SK-N-SH treated with all-trans-retinoic acid at 6 μM for 48 hours (cell line): ENCODE measurements at regions not wholly inside any gene's neighbourhood (a gene's known extent, or its start where the extent isn't known, plus 50 kb on each side); places are given as distances from the start of the nearest gene placed in this dataset.

Experiments used
- ARNTL ChIP-seq: fragments of 450-650 bp; formaldehyde crosslinking; IDR thresholded peaks from 2 replicates; pipeline ENCODE4 v1.5.0; 2020; ENCODE audit warnings: low read depth, mild to moderate bottlenecking, moderate library complexity, borderline replicate concordance
- PPARA ChIP-seq: fragments of 250-450 bp; sonication (Bioruptor Pico); IDR thresholded peaks from 2 replicates; pipeline ENCODE4 v1.5.0; 2020; ENCODE audit warnings: mild to moderate bottlenecking, borderline replicate concordance
- RARB ChIP-seq: fragments of 250-450 bp; sonication (Bioruptor Pico); IDR thresholded peaks from 2 replicates; pipeline ENCODE4 v1.8.0; 2021; ENCODE audit warnings: mild to moderate bottlenecking, moderate library complexity
- SNAI2 ChIP-seq: fragments of 250-450 bp; sonication (Bioruptor Pico); IDR thresholded peaks from 2 replicates; pipeline ENCODE4 v1.5.0; 2020; ENCODE audit warnings: mild to moderate bottlenecking, moderate library complexity
- ZFP30 ChIP-seq: fragments of 450-650 bp; formaldehyde crosslinking; IDR thresholded peaks from 2 replicates; pipeline ENCODE4 v1.5.0; 2022; ENCODE audit warnings: mild to moderate bottlenecking, moderate library complexity
- ZNF8 ChIP-seq: fragments of 450-650 bp; formaldehyde crosslinking; IDR thresholded peaks from 2 replicates; pipeline ENCODE4 v1.5.0; 2020; ENCODE audit warnings: mild to moderate bottlenecking, moderate library complexity

DNA sequence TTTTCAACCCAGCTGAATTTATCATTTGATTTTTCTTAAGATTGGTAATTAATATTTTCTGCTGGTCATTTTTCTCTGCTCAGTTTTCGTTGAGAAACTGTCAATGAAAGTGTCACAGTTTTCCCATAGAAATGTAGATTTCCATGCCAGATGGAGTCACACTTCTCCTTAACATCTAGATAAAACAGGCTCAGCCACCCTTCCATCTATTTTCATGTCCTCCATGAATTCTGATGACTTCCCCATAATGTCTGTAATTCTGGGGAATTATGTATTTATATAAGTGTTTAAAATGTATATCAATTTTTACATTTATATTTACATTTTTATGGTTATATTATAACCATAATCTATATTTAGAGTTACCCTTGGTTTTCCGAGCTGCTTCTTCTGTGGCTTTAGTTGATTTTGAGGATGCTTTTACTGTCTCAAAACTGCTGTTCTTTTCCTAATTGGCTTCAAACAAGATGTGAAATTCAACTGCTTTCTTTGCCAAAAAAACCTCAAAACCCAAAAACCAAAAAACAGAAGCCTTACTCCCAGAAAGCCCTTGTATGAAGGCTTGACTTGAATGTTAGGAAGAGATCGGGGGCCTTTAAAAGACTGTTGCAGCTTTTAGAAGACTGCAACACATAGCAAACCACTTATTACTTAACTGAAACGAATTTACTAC is 95.4 kb upstream of the CDCA7L start:
- no peak for TF ChIP-seq PPARA (CRISPR knock-in tag)
- TF ChIP-seq RARB = no peak
- TF ChIP-seq SNAI2 = no peak
- TF ChIP-seq ZFP30 = no peak
- no peak for TF ChIP-seq ARNTL (CRISPR knock-in tag)
- TF ChIP-seq ZNF8 = no peak
